Glomerular endothelial cell (primary cell): ENCODE measurements at regions not wholly inside any gene's neighbourhood (a gene's known extent, or its start where the extent isn't known, plus 50 kb on each side); places are given as distances from the start of the nearest gene placed in this dataset.
"Not testable (repeated sequence)": the region's sequence is repeated elsewhere in the genome, so short reads cannot be mapped to it uniquely, and the experiment has no call there.

Experiments used
- DNase-seq: peaks from one replicate; pipeline ENCODE4 v3.0.0-alpha.2; 2011; ENCODE audit warnings: low read depth, low spot score; ENCODE audit errors: extremely low read depth

DNA sequence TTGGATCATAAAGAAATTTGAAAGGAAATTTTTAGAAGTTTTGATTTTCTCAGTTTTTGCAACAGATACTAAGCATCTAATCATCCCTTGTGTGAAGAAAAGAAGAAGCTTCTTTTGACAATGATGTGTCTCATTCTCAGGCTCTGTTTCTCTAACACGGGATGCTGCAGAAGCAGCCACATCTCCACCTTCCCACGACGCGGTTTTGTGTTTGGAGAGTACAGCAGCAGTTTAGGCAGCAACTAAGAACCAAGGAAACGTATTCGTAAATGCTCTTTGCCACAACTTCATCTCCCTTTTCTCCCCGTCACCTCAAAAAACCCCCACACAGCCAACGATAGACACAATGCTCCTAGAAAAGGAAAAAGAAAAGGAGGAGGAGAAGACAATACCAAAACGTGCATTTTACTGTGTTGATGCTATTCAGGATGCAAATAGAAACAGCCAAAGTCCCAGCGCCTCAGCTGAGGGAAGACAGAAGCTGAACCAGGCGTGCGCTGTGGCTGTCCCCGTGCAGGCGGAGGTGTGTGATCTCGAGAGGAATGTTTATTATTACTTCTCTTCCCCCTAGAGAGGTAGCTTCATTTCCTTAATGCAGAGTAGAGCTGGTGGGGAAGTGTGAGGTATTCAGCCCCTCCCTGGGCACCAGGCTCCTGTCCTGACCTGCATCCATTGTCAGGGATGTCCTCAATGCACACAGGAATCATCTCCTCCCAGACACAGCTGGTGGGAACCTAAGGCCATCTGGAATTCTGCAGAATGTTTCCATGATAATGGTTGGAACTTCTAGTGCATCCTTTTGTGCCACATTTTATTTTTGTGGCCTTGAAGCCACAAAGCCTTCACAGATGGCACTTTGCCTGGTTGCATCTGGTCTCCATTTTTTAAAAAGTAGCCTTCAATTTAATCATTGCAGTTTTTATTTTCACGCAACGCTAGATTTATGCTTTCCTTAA lies 174.6 kb upstream of the KLF6 start:
- no peak for DNase-seq

DNA sequence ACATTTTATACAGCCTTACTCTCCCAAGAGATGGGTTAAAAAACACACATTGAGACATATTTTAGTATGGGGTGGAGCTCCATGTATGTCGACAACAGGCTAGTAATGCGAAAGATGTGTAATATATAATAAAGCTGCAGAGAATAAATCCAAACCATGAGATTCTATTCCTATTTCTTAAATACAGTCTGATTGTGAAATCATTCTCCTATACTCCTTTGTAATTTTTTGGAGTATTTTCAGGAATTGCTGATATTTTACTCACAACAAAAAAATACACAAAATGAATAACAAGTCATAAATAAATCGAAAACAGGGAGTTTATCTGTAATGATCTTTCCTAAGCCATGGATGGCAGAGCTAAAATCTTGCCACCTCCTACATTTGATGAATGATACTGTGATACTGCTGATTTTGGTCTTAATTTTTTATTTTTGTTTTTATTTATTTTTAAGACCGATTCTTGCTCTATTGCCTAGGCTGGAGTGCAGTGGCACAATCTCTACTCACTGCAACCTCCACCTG lies 173.5 kb upstream of the KLF6 start:
- no peak for DNase-seq

DNA sequence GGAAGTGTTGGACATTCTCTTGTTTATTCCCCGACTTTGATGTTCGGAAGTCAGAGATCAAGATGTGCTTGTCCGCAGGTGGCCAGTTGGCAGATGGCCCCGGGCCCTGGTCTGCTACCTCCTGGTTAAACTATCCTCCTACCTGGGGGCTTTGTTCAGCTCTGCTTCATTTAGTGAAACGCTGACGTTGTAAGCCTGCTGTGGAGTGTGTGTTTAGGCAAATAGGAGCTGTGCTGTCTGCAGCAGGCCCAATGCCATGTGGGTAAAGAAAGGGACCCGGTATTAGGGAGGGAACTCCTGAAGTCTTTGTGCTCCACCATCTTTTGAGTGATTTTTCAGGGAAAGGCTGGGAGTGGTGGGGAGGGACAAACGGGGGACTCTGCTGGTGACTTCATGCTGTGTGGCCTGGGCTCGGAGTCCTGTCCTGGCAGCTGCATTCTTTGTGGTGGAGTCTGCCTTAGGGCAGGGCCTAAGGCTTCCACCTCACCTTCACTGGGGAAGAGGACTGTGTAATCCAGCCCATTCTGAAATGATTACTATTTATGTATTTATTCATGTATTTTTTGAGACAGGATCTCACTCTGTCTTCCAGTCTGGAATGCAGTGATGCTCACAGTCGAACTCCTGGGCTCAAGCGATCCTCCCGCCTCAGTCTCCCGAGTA lies 171.1 kb upstream of the KLF6 start:
- no peak for DNase-seq

DNA sequence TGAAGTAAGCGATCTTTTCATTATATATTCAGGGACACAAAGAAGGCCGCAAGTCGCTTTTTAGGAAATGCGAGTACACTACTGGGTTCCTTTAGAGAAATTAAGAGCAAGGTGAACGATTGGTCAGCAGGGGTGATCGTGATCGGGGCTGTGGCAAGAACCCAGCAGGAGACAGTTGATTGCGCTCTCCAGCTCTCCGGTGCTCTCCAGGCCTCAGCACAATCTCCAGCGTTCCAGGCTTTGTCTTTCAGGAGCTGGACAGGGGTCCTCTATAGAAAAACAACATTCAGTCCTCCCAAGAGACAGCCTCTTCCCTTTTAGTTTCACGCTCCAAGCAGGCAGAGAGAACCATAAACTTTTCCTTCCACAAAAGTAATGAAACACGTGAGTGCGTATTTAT lies 170.5 kb upstream of the KLF6 start:
- DNase-seq = no peak

DNA sequence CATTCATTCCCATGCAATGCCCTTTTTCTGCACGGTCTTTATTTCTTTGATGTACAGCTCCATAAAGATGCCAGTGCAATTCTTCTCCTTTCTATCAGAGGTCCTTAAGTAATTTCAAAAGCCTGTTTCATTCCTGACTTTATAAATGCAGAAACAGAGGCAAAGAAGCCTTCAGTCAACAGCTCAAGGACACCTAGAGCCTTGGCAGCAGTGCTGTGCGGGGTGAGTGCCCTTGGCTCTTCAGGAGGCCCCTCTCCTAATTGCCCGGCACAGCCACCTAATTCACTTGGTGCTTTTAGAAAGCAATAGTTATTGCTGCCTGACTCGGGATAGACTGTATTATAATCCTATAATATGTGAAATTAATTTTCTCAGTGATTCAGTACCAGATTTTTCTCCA lies 169.6 kb upstream of the KLF6 start:
- DNase-seq = no peak

DNA sequence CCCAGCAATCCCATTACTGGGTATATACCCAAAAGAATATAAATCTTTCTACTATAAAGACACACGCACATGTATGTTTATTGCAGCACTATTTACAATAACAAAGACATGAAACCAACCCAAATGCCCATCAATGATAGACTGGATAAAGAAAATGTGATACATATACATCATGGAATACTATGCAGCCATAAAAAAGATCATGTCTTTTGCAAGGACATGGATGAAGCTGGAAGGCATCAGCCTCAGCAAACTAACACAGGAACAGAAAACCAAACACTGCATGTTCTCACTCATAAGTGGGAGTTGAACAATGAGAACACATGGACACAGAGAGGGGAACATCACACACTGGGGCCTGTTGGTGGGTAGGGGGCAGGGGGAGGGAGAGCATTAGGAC lies 169.0 kb upstream of the KLF6 start:
- DNase-seq = not testable (repeated sequence)

DNA sequence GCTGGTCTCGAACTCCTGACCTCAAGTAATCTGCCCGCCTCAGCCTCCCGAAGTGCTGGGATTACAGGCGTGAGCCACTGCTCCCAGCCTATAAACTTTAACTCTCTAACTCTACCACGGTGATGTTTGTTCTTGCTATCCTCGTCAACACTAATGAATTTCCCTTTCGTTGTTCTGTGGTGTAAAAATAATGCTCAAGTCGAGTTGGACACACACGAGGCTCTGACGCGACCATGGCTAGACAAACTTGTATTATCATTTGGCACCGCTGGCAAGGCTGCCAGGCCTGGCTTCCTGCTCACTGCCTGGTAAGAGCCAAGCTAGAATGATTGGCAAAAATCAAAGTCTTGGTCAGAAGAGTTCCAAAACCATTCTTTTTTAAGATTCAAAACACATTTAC lies 167.0 kb upstream of the KLF6 start:
- DNase-seq = no peak

DNA sequence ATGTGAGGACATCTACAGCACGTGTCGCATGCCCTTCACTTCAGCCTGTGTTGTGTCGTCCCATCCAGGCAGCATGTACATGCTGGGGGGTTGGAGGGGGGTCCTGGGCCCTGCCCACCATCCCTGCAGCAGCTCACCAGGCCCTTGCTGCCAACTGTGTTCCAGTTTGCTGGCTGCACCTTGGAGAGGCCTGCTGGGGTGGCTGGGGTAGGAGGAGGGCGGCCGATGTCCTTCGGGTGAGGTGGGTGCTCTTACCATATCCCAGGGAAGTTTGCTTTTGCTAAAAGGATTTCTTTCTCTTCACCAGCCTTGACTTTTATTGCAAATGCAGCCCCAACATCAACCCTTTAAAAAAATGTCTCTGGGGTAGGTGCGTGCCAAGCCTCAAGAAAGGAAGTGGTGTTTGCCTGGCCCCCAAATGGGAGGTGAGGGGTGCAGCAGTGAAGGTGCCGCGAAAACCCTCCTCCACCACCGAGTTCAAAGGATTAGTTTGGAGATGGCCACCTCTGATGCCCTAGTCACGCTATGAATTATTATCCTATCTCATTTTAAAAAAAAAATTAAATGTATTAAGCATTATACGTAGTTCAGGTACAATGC lies 165.8 kb upstream of the KLF6 start:
- DNase-seq = no peak

DNA sequence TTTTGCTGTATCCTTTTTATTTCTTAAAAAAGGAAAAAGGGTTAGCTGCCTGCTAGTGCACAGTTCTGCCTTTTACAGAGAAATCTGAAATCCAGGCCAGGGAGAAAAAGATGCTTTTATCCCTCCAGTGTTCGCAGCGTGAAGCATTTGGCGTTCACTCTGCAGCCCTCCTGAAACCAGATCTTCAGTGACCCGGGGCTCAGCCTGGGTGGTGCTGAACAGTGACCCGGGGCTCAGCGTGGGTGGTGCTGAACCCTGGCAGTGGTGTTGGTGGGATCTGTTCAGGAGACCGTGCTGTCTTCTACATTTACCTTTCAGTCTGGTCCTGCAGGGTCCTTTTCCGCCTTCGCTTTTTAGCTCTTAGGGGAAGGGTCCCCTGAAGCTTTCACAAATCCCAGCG lies 164.7 kb upstream of the KLF6 start:
- no peak for DNase-seq

DNA sequence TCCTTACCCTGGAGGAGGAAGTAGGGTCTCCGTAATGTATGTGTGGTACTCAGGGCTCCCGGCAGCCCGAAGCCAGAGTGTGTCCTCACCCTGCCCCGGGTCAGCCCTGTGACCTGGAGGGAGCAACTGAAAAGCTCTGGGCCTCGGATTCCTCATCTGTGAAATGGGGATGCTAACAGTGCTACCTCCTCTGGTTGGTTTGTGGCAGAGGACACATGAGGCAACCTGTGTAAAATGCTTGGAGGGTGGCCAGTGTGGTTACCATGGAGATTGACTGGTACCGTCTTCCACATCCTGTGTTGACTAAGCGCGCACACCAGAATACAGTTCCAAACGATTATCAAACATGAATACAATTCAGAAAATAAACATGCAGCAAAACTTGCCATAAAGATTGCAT lies 163.8 kb upstream of the KLF6 start:
- peak; percentile 78 for DNase-seq

DNA sequence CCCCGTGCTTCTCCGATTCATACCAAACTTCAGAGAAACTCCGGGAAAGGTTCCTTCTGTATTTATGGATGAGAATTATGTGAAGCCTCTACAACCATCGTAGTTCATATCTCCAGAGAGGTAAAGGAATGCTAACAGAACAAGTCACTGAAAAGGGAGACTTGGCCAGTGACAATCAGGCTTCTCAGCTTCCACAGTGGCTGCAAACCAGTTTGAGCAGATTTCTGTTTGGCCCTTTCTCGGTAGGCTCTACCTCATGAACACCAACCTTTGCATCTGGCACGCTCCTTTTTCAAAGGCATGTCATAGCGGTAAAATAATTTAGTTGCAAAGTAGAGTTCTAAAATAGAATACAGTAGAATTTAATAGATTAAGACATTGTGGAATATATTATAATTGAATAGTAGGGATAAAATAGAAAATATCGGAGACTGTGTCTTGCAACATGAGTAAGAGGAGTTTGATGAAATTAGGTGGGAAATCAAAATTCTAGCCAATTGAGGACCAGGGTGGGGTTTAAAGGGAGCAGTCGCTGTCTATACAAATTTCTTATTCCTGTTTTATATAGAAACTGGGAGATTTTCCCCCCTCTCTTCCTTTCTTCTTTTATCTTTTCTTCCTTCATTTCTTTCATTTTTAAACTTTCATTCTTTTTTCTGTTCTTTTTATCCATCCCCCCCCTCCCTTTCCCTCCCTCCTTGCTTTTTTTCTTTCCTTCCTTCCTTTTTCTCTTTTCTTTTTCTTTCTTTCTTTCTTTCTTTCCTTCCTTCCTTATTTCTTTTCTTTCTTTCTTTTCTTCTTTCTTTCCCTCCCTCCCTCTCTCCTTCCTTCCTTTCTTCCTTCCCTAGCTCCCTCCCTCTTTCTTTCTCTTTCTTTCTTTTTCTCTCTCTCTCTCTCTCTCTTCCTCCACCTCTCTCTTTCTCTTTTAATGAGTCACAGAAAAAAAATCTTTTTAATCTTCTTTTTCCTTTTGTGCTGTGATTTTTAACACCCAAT lies 161.5 kb upstream of the KLF6 start:
- no peak for DNase-seq

DNA sequence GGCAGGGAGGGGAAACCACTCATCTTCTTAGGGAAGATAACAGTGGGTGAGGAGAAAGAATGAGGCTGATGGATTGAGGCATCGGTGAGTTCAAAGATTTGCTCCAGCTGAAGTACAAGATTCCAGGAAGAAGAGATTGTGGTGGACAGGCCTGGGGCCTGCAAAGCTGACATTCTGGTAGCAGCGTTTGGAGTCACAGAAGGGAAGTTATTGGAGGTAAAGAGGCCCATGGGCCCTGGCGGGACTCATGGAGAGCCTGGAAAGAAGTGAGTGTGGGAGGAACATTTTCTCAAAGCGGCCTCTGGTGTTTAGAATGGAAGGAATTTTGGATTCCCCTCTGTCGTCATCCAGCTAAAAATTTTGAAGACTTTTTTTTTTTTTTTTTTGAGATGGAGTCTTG lies 160.0 kb upstream of the KLF6 start:
- no peak for DNase-seq

DNA sequence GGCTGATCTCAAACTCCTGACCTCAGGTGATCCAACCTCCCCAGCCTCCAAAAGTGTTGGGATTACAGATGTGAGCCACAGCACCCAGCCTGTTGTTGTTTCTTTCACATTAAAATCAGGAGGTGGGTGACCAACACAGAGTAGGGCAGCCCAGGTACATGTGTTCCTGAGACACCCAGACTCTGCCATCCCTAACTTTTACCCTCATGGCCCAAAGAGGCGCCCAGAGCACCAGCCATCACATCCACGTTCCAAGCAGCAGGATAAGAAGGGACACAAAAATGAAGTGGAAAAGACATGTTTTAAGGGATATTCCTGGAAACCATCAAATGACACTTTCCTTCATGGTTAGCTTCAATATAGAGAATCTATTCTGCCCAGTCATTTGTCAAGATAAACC lies 159.6 kb upstream of the KLF6 start:
- DNase-seq = no peak

DNA sequence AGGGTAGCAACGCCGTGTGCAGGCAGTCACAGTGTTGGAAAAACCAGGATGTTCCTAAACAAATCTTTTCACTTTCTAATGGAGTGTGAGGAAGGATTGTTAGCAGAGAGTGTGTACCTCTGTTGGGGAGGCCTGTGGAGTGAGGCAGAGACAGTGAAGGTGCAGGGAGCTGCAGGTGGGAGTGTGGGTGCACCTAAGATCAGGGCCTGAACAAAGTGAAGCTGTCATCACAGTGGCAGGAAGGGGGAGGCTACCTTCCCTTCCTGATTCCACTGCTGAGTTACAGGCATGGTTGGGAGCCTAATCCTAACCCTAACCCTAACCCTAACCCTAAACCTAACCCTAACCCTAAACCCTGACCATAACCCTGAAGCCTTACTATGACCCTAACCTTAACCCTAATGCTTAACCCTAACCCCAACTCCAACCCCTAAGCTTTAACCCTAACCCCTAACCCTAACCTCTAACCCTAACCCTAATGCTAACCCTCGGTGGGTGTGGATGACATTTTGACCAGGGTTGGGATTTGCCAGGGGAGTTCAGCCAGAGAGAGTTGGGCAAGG lies 158.8 kb upstream of the KLF6 start:
- no peak for DNase-seq

DNA sequence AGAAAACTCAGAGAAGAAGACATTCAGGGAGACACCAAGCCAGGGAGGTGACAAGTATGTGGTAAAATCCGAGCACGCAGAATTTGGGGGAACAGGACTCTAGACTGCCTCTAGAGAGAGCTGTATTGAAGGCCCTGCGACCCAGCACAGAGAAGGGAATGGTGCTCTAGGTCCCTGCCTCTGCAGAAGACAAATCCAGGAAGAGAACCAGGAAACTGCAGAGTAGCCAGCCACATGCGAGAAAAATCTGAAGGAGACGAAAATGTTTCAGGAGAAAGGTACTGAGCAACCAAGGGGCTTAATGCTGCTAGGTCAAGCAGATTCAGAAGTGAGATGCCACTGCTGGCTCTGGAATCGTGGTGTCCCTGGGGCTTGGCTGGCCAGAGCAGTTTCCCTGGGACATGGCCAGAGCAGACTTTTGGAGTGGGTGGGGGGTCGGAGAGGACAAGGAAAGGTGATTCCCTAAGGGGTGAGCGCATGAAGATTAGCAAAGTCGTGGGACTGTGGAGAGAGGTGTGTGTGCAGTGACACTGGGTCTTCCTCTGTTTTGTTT lies 158.0 kb upstream of the KLF6 start:
- no peak for DNase-seq

DNA sequence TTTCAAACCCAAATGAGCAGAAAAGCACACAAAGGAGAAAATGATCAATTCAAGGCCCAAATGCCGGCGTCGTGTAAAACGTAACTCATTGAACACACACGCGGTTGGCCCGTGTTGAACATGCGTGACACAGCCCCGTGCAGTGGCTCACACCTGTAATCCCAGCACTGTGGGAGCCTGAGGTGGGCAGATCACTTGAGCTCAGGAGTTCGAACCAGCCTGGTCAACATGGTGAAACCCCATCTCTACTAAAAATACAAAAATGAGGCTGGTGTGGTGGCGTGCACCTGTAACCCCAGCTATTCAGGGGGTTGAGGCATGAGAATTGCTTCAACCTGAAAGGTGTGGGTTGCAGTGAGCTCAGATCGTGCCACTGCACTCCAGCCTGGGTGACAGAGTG lies 156.7 kb upstream of the KLF6 start:
- no peak for DNase-seq

DNA sequence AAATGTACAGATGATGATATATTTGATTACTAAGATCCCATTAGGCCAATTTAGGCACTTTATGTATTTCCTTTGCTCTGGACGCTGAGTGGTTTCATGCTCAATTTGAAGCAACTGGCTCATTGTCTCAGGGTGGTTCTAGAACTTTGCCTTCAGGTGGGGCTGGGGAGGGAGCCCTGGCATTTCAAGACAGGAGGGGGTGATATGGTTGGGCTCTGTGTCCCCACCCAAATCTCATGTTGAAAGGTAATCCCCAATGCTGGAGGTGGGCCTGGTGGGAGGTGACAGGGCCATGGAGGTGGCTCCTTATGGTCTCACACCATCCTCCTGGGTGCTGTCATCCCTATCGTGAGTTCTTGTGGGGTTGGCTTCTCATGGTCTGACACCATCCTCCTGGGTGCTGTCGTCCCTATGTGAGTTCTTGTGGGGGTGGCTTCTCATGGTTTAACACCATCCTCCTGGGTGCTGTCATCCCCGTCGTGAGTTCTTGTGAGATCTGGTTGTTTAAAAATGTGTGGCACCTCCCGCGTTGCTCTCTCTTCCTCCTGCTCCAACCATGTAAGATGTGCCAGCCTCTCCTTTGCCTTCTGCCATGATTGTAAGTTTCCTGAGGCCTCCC lies 151.5 kb upstream of the KLF6 start:
- no peak for DNase-seq

DNA sequence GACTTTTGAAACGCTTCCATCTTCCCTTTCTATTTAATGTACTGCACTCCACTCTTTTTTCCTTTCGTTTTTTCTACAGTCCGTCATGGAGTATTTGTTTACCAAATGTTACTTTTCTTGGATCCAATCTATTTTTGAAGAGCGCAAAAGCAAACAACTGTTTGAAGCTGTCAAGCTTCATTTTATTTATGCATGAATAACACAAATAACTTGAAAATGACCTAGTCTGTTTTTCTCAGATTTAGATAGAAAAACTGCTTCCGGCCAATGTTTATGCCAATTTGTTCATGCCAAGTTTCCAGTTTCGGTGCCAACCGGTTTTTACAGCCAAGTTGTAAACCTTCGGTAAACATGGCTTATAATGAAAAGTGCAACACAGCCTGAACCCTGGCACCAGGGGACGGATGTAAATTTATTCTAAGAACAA lies 150.9 kb upstream of the KLF6 start:
- peak; percentile 92 for DNase-seq

DNA sequence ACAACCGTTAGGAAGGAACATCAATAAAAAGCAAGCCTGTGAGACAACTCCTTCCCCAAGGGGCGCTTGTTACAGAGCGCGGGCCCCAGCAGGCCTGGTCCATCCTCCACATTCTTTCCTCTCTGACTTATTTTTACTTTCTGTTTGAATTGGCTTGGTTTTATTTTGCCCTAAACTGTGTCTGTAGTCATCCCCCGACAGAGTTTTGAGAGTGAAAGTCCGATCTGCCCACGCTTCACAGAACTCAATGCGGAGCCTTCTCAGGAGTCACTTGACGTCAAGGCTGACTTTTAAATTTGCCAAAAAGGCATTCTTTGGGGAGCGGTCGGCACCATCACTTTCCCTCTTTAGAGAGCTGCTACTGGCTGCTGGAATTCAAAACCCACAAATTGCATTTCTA lies 150.1 kb upstream of the KLF6 start:
- DNase-seq = no peak
